VCaP (cell line): ENCODE measurements at regions not wholly inside any gene's neighbourhood (a gene's known extent, or its start where the extent isn't known, plus 50 kb on each side); places are given as distances from the start of the nearest gene placed in this dataset.

ENCODE experiments used
- H3K27ac ChIP-seq: fragments of 450-650 bp; 2 replicates; pipeline ENCODE4 v1.5.1; 2017
- CTCF ChIP-seq: fragments of 450-650 bp; conservative IDR thresholded peaks from 2 replicates; pipeline ENCODE4 v1.5.1; 2017; ENCODE audit warnings: mild to moderate bottlenecking, moderate library complexity

GRCh38 chr9:86667307-86667706 is 280.0 kb downstream of the GAS1 start:
- TF ChIP-seq CTCF = no peak
- no peak overlapping the region for H3K27ac ChIP-seq

GRCh38 chr9:86665416-86665815 is 281.9 kb downstream of the GAS1 start:
- H3K27ac ChIP-seq = no peak overlapping the region
- TF ChIP-seq CTCF = no peak

- TF ChIP-seq CTCF = no peak
- H3K27ac ChIP-seq = no peak overlapping the region
Measured at GRCh38 chr9:86664603-86665002, 282.7 kb downstream of the GAS1 start.

GRCh38 chr9:86663905-86664304 is 283.4 kb downstream of the GAS1 start:
- TF ChIP-seq CTCF = no peak
- H3K27ac ChIP-seq = no peak overlapping the region

- no peak overlapping the region for H3K27ac ChIP-seq
- TF ChIP-seq CTCF = no peak
Measured at GRCh38 chr9:86662890-86663468, 284.3 kb downstream of the GAS1 start.

GRCh38 chr9:86660146-86660943 is 287.0 kb downstream of the GAS1 start:
- no peak for TF ChIP-seq CTCF
- H3K27ac ChIP-seq = no peak overlapping the region

- TF ChIP-seq CTCF = no peak
- no peak overlapping the region for H3K27ac ChIP-seq
Measured at GRCh38 chr9:86659413-86660046, 287.8 kb downstream of the GAS1 start.
